Osteoblast (primary cell): ENCODE measurements at regions not wholly inside any gene's neighbourhood (a gene's known extent, or its start where the extent isn't known, plus 50 kb on each side); places are given as distances from the start of the nearest gene placed in this dataset.

Experiments used
- DNase-seq: peaks from one replicate; pipeline ENCODE4 v3.0.0; 2011; ENCODE audit warnings: low spot score, mixed read lengths; ENCODE audit not compliant: insufficient read length; ENCODE audit errors: missing footprints
- H2AFZ ChIP-seq: 2 replicates; pipeline ENCODE4 v1.6.0; 2011; ENCODE audit warnings: mild to moderate bottlenecking, low read length
- H3K27ac ChIP-seq: 2 replicates; pipeline ENCODE4 v1.5.1; 2011; ENCODE audit warnings: mild to moderate bottlenecking, low read depth, low read length, moderate library complexity
- H3K27me3 ChIP-seq: 2 replicates; pipeline ENCODE4 v1.6.0; 2012; ENCODE audit warnings: mild to moderate bottlenecking, control low read depth, inconsistent platforms, low read length, moderate library complexity; ENCODE audit not compliant: insufficient read depth
- H3K36me3 ChIP-seq: 2 replicates; pipeline ENCODE4 v1.5.1; 2011; ENCODE audit warnings: mild to moderate bottlenecking, low read length, control low read depth, moderate library complexity; ENCODE audit not compliant: insufficient read depth
- H3K4me1 ChIP-seq: 2 replicates; pipeline ENCODE4 v1.5.1; 2011; ENCODE audit warnings: mild to moderate bottlenecking, low read length, control low read depth, moderate library complexity; ENCODE audit not compliant: insufficient read depth
- H3K4me2 ChIP-seq: 2 replicates; pipeline ENCODE4 v1.6.0; 2011; ENCODE audit warnings: mild to moderate bottlenecking, low read length; ENCODE audit not compliant: insufficient read depth
- H3K4me3 ChIP-seq: fragments of 200-600 bp; sonication (generic); 3 replicates; pipeline ENCODE4 v1.5.1; 2012; ENCODE audit warnings: mild to moderate bottlenecking, low read length, inconsistent platforms; ENCODE audit not compliant: insufficient read depth
- H3K79me2 ChIP-seq: 2 replicates; pipeline ENCODE4 v1.6.0; 2012; ENCODE audit warnings: mild to moderate bottlenecking, low read length, control low read depth, inconsistent platforms; ENCODE audit not compliant: insufficient read depth
- H3K9me3 ChIP-seq: 2 replicates; pipeline ENCODE4 v1.5.1; 2011; ENCODE audit warnings: low read depth, low read length, control low read depth
- H4K20me1 ChIP-seq: 2 replicates; pipeline ENCODE4 v1.6.0; 2012; ENCODE audit warnings: mild to moderate bottlenecking, low read length, control low read depth; ENCODE audit not compliant: insufficient read depth
- CTCF ChIP-seq: IDR thresholded peaks from 2 replicates; pipeline ENCODE4 v1.5.1; 2011; ENCODE audit warnings: mild to moderate bottlenecking, low read depth, low read length, moderate library complexity; ENCODE audit errors: extremely low read depth

DNA sequence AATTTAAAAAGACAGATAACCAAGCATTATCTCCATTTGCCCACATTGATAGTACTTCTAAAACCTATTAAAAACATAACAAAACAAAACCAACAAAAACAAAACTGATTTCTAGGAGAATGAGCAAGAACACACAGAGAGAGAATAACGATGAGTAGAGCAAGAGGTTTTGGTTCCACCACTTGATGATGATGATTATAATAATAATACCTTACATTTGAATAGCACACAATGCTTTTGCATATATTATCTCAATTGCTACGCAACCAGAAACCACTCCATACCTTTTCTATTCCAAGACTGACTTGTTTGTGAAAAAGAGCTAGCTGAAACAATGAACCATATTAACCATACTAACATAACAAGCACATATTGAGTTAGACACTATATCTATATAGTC is 1090.9 kb downstream of the SH3BGRL start:
- H3K27me3 ChIP-seq: no peaks in the 10 kb centered on the region
- no peaks in the 10 kb centered on the region for H3K79me2 ChIP-seq
- TF ChIP-seq CTCF: no peak

DNA sequence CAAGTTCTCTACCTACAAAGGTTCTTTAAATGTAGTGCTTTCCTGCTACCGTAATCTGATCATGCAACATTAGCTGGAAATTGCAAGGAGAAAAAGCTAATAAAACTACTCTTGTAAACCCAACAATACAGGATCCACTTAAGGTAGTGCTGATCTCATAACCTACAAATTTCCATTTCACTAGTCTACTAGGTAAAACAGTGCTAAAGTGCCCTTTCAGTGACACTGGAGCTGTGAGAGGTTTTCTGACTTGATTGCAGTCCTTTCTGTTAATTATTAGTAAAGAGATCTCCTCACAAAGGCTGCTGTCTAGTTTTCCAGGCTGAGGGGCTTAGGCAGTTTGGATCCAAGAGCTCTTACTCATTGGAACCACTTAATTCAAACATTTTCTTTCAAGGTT is 1118.7 kb downstream of the SH3BGRL start:
- H3K36me3 ChIP-seq: no peaks in the 10 kb centered on the region
- no peak overlapping the region for H2AFZ ChIP-seq
- no peak overlapping the region for H3K4me2 ChIP-seq
- H3K9me3 ChIP-seq: no peaks in the 10 kb centered on the region
- no peak overlapping the region for H3K4me3 ChIP-seq
- no peak overlapping the region for H3K27ac ChIP-seq
- TF ChIP-seq CTCF: no peak
- no peaks in the 10 kb centered on the region for H3K79me2 ChIP-seq
- H3K4me1 ChIP-seq: no peaks in the 10 kb centered on the region
- H4K20me1 ChIP-seq: no peaks in the 10 kb centered on the region
- H3K27me3 ChIP-seq: no peaks in the 10 kb centered on the region
- no peak for DNase-seq

More for the DNA sequence above, 1090.9 kb downstream of the SH3BGRL start:
- Histone ChIP-seq H3K4me2 (no peak overlapping the region), H3K36me3 (no peaks in the 10 kb centered on the region), H3K9me3 (no peaks in the 10 kb centered on the region), H2AFZ (no peak overlapping the region), H3K4me1 (no peaks in the 10 kb centered on the region), H4K20me1 (no peaks in the 10 kb centered on the region), H3K4me3 (no peak overlapping the region), H3K27ac (no peak overlapping the region)
- DNase-seq: no peak

GRCh38 chrX:82333575-82333974 is 1131.7 kb downstream of the SH3BGRL start:
- no peak for DNase-seq
- H3K27me3 ChIP-seq: no peaks in the 10 kb centered on the region
- H3K4me2 ChIP-seq: no peak overlapping the region
- no peaks in the 10 kb centered on the region for H3K36me3 ChIP-seq
- H3K4me1 ChIP-seq: no peaks in the 10 kb centered on the region
- no peak for TF ChIP-seq CTCF
- H3K27ac ChIP-seq: no peak overlapping the region
- H3K79me2 ChIP-seq: no peaks in the 10 kb centered on the region
- H3K4me3 ChIP-seq: no peak overlapping the region
- no peaks in the 10 kb centered on the region for H4K20me1 ChIP-seq
- no peak overlapping the region for H2AFZ ChIP-seq
- no peaks in the 10 kb centered on the region for H3K9me3 ChIP-seq

DNA sequence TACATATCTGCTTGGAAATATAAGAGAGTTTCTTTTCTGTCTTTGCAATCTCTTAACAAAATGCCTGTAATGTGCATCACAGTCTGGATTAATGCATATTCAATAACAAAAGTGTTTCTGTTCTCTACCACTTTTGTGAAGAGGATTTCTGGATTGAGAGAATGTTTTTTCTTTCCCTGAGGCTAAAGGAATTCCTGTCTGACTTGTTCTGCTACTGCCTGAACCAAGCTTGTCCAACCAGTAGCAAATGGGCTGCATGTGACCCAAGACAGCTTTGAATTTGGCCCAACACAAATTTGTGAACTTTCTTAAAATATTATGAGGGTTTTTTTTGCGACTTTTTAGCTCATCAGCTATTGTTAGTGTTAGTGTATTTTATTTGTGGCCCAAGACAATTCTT is 1133.9 kb downstream of the SH3BGRL start:
- TF ChIP-seq CTCF: no peak
- H3K4me2 ChIP-seq: no peak overlapping the region
- H3K9me3 ChIP-seq: no peaks in the 10 kb centered on the region
- DNase-seq: no peak
- no peak overlapping the region for H3K4me3 ChIP-seq
- no peaks in the 10 kb centered on the region for H3K27me3 ChIP-seq
- no peak overlapping the region for H3K27ac ChIP-seq
- no peak overlapping the region for H2AFZ ChIP-seq
- H3K79me2 ChIP-seq: no peaks in the 10 kb centered on the region
- no peaks in the 10 kb centered on the region for H3K4me1 ChIP-seq
- H3K36me3 ChIP-seq: no peaks in the 10 kb centered on the region
- no peaks in the 10 kb centered on the region for H4K20me1 ChIP-seq
